Cardiac fibroblast (primary cell): ENCODE measurements at regions not wholly inside any gene's neighbourhood (a gene's known extent, or its start where the extent isn't known, plus 50 kb on each side); places are given as distances from the start of the nearest gene placed in this dataset.
A peak's percentile ranks its signal among the peaks of the same experiment; 100 is the strongest.
"Not testable (repeated sequence)": the region's sequence is repeated elsewhere in the genome, so short reads cannot be mapped to it uniquely, and the experiment has no call there.

ENCODE experiments used
- DNase-seq, 2 donors: peaks; one replicate each; pipeline versions ENCODE4 v3.0.0 to v3.0.0-alpha.2; 2010; ENCODE audit warnings: low read depth in 2 of 2
- H3K4me3 ChIP-seq, 2 donors: replicated peaks in 1 of 2; 1 replicate in 1 of 2; 2 replicates in 1 of 2; pipeline ENCODE4 v1.5.1; 2011; ENCODE audit warnings: low read depth in 2 of 2, low read length in 2 of 2, mild to moderate bottlenecking in 2 of 2, moderate library complexity in 1 of 2
- TF ChIP-seq, protein P1 (sequence below): IDR thresholded peaks from one replicate; pipeline ENCODE4 v1.5.1; 2011; ENCODE audit warnings: low read depth, mild to moderate bottlenecking, low read length, inconsistent platforms

GRCh38 chr5:82721087-82721410, 356.1 kb downstream of the TMEM167A start:
- TF ChIP-seq, protein P1, sequence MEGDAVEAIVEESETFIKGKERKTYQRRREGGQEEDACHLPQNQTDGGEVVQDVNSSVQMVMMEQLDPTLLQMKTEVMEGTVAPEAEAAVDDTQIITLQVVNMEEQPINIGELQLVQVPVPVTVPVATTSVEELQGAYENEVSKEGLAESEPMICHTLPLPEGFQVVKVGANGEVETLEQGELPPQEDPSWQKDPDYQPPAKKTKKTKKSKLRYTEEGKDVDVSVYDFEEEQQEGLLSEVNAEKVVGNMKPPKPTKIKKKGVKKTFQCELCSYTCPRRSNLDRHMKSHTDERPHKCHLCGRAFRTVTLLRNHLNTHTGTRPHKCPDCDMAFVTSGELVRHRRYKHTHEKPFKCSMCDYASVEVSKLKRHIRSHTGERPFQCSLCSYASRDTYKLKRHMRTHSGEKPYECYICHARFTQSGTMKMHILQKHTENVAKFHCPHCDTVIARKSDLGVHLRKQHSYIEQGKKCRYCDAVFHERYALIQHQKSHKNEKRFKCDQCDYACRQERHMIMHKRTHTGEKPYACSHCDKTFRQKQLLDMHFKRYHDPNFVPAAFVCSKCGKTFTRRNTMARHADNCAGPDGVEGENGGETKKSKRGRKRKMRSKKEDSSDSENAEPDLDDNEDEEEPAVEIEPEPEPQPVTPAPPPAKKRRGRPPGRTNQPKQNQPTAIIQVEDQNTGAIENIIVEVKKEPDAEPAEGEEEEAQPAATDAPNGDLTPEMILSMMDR = no peak
- no peak for DNase-seq
- H3K4me3 ChIP-seq = no peak overlapping the region

- TF ChIP-seq, protein P1 = no peak
- H3K4me3 ChIP-seq = no peak overlapping the region
- DNase-seq = peak in 1 of 2 donors; percentile 15
Observed at GRCh38 chr5:82720213-82721086, 356.7 kb downstream of the TMEM167A start.

- DNase-seq = peak; percentile 55 to 59
- TF ChIP-seq, protein P1 = no peak
- H3K4me3 ChIP-seq = no peak overlapping the region
Observed at GRCh38 chr5:82719368-82719767, 357.8 kb downstream of the TMEM167A start.

DNA sequence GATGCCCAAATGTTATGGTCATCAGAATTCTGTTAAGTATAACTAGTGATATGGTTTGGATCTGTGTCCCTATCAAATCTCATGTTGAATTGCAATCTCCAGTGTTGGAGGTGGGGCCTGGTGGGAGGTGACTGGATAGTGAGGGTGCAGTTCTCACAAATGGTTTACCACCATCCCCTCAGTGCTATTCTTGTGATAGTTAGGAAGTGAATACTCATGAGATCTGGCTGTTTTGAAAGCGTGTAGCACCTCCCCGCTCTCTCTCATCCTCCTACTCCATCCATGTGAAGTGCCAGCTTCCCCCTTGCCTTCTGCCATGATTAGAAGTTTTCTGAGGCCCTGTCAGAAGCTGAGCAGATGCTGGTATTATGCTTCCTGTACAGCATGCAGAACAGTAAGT, 359.5 kb downstream of the TMEM167A start:
- DNase-seq = no peak
- no peak overlapping the region for H3K4me3 ChIP-seq
- TF ChIP-seq, protein P1 = no peak

- not testable (repeated sequence) for H3K4me3 ChIP-seq, DNase-seq
Observed at GRCh38 chr5:82714732-82715131, 362.5 kb downstream of the TMEM167A start.

DNA sequence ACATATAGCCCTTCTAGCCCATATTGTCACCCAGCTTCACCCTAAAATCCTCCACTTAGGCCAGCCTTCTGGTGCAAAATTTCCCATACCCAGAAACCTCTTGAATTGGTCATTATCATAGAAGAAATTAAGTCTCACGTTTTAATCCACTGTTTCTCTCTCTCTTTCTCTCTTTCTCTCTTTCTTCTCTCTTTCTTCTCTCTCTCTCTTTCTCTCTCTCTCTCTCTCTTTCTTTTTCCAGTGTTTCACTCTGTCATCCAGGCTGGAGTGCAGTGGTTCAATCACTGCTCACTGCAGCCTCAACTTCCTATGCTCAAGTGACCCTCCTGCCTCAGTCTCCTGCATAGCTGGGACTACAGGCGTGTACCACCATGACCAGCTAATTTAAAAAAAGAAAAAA, 363.4 kb downstream of the TMEM167A start:
- TF ChIP-seq, protein P1 = no peak
- DNase-seq = no peak
- no peak overlapping the region for H3K4me3 ChIP-seq

DNA sequence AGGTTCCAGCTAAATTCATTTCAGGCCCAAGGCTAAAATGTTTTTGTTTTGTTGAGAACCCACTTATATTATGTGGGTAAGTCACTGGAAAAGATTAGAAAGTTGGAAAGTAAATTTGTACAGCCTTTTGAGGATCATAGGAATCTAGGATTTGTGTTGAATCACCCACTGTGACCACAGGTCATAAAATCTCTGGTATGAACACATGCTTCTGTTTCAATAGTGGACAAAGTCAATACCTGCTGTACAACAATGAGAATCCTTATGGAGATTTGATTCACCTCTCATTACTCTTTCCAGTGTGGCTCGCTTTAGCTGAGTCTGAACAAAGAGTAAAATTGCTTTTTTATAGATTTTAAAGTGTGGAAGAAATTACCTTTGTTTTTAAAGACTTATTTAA, 369.5 kb downstream of the TMEM167A start:
- peak in 1 of 2 donors; percentile 13 for DNase-seq
- no peak overlapping the region for H3K4me3 ChIP-seq
- TF ChIP-seq, protein P1 = no peak
